GM18519 (cell line): ENCODE measurements at regions not wholly inside any gene's neighbourhood (a gene's known extent, or its start where the extent isn't known, plus 50 kb on each side); places are given as distances from the start of the nearest gene placed in this dataset.
"Not testable (repeated sequence)": the region's sequence is repeated elsewhere in the genome, so short reads cannot be mapped to it uniquely, and the experiment has no call there.

Source experiments
- ATAC-seq: cut with Tn5 transposase; IDR thresholded peaks from one replicate; pipeline ENCODE4 v1.9.1; 2021; ENCODE audit warnings: mild to moderate bottlenecking, moderate library complexity; ENCODE audit not compliant: unreplicated experiment, low FRiP score

DNA sequence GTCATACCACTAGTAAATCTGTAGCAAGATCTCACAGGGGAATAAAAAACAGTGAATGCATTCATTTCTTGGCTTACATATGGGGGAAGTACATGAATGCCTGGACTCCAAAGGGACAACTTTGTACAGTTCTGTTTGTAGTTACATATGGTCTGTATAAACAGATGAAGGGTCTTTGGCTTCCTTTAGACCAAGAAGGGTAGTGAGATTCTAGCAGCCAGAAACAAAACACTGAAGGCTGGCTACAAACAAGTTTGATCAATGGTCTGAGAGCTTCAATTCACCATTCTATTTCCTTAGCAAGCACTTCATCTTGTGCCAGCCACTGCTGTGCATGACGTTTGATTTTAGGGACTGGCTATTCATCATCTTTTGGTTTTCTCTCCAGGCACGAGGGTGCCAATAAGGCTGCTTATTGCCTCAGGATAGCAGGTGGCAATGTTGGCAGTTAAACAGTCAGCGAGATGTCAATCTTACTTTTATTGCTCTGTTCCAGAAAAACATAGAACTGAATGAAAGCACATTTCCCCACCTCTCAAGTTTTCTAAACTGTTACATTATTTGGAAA, 313.7 kb upstream of the COL8A1 start:
- no peak for ATAC-seq

DNA sequence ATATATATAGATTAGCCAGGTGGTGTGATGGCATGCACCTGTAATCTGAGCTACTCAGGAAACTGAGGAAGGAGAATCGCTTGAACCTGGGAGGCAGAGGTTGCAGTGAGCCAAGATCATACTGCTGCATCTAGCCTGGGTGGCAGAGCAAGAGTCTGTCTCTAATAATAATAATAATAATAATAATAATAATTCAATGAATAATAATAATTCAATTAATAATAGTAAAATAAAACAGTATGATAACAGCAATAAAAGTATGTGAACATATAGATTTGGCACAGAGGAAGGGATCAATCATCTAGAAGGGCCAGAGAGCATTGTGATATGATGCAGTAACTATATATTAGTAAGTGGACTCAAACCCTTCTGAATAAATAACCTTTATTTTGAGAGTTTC, 314.5 kb upstream of the COL8A1 start:
- ATAC-seq = no peak

DNA sequence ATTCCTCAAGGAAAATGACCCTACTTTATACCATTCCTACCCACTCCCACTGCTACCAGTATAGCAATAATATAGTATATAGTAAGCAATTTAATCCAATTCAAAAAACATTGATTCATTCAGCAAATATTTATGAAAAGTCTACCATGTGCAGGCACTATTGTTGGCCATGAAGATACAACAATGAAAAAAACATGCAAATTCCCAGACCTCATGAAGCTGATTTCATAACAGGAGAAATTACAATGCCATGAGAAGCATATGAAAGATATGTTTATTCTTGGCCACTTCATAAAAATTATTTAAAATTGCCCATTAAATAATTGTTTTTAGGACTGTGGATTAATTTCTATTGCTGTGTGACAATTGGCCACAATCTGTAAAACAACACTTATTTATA, 315.8 kb upstream of the COL8A1 start:
- no peak for ATAC-seq

DNA sequence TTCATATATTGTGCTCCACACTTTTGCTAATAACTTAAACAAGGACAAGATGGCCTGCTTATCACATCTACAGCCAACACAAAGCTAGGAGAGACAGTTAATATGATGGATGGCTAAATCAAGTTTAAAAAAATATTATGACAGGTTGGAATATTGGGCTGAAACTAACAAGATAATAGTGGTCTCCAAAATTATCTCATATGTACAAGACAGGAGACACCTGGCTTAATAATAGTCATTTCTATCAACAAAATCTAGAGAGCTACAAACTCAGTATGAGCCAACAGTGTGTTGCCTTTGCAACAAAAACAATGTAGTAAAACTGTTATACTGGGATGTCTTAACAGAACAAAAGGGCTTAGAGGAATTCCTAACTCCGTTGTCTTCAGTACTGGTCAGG, 317.1 kb upstream of the COL8A1 start:
- ATAC-seq = no peak

DNA sequence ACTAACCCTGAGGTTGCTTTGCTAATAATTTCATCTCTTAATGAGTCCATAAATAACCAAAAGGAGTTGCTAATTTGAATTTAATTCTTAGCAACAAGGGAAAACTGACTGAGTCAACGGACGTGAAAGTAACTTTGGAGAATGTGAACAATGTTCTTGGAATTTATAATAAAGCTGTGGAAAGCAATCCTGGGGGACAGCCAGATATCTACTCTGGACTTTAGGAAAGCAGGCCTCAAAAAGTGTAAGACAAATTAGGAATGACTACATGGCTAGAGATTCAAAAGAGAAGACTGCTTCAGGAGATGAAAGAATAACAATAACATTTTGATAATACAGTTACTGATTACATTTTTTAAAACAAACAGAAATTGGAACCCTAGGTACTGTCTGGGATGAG, 318.4 kb upstream of the COL8A1 start:
- no peak for ATAC-seq

DNA sequence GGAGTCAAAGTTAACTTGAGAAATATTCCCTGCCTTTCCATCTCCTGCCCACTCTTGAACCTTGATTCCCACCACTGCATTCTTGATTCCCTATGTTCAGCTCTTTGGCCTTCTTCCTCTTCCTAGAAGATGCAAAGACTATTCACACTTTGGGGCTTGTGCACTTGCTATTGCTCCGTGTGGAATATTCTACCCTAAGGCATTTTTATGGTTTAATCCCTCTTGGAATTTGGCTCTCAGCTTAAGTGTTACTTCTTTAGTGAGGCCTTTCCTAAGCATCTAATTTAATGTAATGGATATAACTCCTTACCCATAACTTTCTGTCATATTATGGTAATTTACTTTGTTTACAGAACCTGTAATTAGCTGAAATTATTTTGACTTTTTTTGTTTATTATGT, 318.9 kb upstream of the COL8A1 start:
- ATAC-seq = no peak

DNA sequence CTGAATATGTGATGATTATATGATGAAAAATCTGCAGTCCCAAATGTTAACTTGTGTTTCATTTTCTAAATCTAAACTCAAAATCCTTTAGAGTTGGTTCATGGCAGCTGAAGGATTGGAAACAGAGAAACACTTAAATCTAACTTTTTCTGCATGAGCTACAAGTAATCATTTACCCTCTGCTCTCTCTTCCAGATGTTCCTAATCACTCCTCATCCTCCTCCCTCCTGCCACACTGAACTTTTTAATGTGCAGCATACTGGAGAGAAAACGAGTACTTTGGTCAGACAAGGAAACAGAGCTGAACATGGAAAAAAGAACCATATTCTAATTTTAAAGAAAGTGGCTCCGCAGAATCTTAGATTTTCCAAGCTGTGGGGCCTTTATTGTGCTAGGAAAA, 321.2 kb upstream of the COL8A1 start:
- no peak for ATAC-seq

DNA sequence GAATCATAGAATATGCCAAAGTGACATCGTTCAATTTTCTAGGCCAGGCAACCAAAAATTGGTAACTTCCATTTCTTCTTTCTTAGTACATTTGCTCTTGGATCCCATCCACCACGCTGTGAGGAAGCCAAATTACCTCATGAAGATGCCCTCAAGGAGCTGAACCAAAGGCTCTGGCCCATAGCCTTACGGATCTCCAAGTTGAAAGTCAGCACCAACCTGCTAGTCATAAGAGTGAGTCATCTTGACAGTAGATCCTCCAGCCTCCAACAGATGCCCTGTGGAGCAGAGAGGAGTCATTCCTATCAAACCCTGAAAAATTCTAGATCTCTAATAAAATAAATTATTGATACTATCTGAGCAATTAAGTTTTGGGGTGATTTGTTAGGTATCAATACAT, 322.5 kb upstream of the COL8A1 start:
- no peak for ATAC-seq

DNA sequence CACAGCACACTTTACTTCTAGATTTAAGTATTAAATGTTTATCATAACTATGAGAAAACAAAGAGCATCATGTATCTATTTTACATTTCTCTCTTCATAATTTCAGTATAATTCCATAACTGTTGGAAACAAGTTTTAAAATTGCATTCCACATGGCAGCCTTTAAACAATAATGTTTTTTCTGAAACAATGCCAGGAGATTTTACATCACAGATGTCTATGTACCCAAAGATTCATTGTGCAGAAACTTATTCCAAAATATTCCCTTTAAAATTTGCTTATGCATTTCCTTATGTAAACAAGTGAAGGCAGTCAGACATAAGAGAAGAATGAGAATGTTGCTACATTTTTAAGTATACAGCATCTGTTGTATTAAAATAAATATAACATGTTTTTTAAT, 324.9 kb upstream of the COL8A1 start:
- no peak for ATAC-seq

DNA sequence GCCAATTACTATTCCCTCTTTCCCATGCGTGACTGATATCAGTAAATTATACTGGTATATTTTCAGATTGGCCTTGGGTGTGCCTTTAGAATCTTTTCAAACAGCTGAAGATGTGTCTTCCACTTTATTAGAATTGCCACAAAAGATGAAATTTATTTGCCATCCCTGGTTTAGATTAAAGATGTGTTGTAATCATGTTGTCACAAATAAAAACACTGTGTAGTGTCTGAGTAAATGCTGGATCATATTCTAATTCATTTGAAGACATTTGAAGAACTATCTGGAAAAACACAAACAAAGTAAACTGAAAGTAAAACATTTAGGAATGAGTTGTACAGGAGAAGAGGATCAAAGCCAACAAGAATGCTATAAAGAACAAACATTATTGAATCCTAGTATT, 339.7 kb upstream of the COL8A1 start:
- no peak for ATAC-seq

DNA sequence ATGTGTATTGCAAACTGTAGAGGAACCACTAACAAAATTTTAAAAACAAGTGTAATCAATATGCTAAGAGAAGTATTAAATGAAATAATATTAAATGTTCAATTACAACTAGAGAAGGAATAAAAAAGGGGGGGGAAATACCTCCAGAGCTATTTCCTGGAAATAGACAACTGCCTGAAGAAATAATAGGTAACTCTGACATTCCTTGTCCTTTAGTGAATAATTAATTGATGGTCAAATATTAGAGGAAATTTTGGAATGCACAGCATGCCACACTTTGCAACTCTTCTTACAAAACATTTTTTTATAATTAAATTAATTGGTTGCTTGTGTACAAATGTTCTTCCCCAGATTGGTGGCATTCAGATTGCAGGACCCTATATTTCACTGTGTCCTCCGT, 342.6 kb upstream of the COL8A1 start:
- ATAC-seq = no peak

DNA sequence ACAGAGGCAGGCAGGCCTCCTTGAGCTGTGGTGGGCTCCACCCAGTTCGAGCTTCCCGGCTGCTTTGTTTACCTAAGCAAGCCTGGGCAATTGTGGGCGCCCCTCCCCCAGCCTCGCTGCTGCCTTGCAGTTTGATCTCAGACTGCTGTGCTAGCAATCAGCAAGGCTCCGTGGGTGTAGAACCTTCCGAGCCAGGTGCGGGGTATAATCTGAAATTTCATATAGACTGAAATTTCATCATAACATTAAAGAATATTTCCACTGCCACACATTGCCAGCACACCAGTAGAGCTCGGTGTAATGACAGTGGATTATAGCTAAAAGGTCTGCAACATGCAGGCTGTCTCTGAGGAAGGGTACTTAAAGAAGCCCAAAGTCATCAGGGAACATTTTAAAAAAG, 344.3 kb upstream of the COL8A1 start:
- not testable (repeated sequence) for ATAC-seq

DNA sequence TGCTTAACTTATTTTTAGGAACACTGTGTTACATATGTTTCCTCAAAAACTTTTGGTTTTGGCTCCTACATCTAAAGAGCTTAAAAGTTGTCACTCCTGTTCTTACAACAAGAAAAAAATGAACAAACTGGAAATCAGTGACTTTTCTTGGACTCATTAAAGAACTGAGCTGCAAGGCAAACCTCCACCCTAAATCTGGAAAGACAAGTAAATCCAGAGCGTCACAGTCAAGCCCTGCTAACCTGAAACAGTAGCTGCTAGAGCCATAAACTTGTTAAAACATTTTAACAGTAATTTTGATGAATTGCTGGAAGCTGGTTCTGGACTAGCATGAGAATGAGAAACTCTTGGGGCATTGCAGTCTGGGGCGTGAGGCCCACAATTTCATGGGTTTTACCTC, 350.5 kb upstream of the COL8A1 start:
- no peak for ATAC-seq

DNA sequence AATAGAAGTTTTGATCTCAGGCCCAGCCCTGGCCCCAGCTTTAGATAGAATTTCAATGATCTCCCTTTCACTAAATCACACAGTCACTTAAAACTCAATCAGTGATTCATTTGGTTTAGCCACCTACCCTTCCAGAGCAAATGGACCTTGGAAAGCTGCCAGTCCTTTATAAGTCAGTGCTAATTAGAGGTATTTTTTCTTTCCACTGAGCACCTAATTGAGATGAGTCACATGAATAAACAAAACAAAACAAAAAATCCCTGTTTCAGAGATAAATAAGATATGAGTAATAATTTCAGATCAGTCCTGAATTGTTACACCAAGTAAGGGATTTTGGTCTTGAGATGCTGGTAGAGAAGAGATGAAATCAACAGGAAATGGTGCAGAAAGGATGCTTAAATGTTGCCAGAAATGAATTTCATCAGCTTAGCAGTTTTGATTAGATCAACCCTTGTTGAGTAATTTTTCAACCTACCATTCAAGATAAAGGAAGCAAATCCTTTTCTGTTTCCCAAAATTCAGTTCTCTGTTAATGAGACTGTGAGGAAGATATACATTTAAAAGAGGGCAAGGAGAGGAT, 352.0 kb upstream of the COL8A1 start:
- ATAC-seq = no peak

DNA sequence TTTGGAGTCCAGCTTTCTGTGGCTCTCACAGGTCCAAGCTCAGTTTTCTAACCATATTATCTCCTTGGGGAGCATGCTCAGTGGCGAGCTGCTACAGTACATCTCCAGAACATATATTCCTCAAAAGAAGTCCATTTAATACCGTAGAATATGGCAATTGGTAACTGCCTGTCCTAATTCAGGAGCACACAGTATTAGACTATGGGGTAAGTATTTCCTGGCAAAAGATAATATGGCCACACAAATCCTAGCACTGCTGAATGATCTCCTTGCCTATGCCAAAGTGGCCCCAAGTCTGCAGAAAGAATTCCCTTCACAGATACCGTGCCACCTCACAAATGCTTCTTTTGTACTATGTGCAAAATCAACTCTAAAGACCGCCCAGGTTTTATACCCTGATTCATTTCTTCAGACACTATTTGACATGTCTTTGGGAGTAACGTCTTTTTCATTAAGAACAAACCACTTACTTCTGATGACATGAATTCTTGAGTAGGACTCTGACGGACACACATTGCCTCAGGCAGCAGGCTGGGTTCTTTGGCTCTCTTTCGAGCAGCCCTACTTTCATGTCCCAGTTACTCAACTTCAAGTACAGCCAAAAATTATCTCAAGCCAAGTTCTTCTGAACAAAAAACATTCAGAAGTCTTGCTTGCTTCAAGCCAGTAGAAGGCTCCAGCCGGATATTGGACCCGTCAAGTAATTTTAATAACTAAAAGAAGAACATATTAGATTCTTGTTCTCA, 368.3 kb upstream of the DCBLD2 start:
- no peak for ATAC-seq

DNA sequence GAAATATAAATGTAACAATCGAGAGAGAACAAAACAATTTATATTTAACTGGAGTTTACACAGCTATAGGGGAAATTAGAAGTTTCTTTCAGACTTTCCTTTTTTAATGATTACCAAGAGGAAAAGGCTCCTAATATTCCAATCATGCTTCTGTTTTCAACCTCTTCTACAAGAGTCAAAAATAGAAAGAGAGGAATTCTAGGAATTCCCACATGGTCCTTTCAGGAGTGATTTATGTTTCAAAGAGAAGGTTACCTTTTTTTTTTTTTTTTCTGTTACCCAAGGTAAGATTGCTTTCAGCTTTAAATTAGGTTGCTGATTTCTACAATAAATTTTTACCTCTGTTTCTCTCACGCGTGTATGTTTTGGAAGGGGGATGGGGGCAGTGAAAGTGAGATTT, 355.3 kb upstream of the DCBLD2 start:
- ATAC-seq = no peak

DNA sequence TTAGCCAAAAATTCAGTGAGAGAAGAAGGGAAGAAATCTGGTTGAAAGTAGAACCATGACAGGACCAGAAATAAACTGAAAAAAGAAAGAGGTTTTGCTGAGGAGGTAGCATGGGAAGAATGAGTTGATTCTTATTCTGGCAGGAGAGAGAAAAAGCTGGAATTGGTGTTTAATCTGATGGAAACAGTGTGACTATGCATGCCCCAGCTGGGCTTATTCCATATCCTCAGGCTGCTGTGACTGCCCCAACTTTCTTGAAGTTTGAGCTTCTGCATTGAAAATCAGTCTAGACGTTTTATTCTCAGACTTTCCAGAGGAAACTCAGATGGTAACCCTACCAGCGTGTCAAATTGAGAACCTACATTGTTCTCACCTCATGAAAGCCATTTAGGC, 352.5 kb upstream of the DCBLD2 start:
- ATAC-seq = no peak

DNA sequence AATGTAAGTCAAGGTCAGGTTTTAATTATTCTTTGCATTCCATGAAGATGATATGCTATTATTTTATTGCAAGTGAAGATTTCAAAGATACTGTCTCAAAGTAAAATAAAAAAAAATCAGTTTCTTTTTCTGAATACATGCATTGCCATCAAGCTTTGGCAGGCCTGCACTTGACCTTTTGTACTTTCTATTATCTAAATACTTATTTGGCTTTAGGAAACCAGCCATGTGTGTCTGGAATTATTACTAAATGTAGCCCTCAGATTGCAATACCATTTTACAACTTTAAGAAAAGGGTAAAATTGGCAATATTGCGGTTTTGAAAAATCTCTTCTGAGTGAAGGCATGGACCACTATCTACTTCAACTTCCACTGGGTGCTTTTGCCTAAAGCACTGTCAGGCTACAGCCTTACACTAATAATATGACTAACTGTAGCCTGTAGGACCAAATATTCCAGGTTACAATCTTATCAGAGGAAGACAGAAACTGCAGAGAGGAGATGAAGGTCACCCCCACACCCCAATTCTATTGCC, 349.4 kb upstream of the DCBLD2 start:
- ATAC-seq = no peak

DNA sequence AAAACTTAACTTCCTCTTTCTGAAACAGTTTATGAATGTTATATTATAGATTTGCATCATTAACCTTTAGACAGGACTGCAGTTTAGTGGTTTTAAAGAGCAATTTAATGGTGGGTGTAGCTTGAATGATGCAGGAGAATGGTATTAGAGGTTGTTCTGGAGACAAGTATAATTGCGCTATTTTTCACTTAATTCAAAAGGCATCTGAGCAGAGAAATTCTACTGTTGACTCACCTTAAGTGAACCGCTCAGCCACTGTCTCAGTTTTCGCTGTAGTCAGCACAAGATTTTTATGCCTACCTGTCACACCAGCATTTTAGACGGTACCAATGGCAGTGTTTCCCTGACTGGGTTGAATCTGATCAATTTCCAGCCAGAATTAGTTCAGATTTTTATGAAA, 348.8 kb upstream of the DCBLD2 start:
- no peak for ATAC-seq

DNA sequence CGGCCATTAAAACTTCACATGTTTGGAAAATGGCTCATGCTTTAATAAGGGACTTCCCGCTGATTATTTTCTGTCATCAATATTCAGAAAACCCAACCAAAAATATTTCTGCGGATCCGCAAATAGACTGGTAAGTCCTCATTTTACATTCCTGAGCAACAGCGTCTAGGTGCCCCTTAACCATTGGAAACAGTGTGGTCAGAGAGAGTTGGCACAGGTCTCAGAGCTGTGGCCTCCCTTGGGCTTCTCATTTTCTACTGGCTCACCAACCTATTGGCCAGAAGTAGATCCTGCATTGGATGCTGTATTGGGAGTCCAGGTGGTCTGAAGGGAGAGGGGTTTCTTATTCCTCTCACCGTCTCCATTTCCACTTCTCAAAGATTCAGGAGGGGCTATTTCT, 348.1 kb upstream of the DCBLD2 start:
- no peak for ATAC-seq

DNA sequence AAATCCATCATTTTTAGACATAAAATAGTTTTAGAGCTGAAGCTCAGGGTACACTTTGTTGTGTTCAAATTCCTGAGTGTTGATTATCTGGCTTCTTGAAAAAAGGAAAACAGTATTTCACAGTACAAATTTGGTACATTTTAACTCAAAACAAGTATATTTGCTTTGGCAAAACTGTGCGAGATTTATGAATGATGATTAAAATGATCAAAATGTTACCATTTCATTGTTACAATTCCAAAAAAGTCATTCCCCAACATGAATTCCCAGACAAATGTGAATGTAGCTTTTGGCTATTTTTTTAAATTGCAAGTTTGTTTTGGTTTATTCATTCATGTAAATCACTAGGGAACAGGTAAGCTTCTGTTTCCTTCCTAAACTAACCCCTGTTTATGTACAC, 347.4 kb upstream of the DCBLD2 start:
- no peak for ATAC-seq

DNA sequence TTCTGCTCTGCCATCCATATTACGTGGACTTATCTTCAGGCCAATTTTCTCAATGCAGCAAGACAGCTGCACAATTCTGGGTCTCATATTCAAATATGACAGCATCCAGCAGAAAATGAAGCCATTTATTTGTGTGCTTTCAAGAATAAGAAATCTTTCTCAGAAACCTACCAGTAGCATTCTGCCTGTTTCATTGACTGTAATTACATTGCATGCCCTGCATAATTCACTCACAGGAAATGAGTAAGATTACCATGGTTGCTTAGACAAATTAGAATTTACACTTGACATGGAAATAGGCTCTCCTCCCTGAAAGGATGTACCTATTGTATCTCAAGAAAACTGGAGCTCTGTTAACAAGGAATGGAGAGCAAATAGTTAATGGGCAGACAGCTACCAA, 346.6 kb upstream of the DCBLD2 start:
- no peak for ATAC-seq
